NCI-H2029 (cell line): ENCODE measurements at regions not wholly inside any gene's neighbourhood (a gene's known extent, or its start where the extent isn't known, plus 50 kb on each side); places are given as distances from the start of the nearest gene placed in this dataset.
"Not testable (repeated sequence)": the region's sequence is repeated elsewhere in the genome, so short reads cannot be mapped to it uniquely, and the experiment has no call there.

Experiments used
- DNase-seq: peaks from one replicate; lab custom pipeline; 2025; lab: John Stamatoyannopoulos, UW

DNA sequence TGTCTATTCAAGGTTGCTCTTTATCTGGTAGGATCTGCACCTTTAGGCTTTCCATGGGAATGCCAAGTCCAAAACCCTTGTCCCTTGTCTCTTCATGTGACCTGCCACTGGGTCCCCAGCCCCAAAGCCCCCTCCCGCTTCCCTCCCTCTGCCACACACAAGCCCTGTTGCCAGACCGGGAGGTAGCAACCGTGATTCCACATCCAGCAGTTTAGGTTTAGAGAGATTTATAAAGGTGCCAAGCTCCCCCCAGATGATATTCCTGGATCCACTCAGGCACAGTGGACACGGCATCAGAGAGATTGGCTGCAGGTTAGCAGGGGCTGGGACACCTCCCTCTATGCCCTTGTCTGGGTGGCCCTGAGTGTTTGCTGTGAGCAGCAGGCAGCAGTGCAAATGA is 504.7 kb downstream of the CCDC171 start:
- no peak for DNase-seq

DNA sequence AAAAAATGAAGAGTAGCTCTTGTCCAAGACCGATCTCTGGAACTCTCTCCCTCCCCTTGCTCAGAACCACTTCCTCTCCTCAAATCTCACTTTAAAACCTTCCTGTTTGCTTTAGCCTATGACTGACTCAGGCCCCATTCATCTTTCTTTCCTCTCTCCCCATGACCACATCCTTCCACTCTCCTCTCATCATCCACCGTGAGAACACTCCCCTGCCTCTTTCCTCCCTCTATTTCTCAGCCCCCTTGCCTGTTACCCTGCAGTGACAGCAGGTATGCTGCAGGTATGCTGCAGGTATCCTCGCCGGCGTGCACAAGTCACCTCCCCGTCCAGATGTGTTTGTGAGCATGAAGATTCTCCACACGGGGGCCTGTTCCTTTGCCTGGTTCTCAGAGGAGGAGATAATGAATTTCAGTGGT is 505.3 kb downstream of the CCDC171 start:
- no peak for DNase-seq

DNA sequence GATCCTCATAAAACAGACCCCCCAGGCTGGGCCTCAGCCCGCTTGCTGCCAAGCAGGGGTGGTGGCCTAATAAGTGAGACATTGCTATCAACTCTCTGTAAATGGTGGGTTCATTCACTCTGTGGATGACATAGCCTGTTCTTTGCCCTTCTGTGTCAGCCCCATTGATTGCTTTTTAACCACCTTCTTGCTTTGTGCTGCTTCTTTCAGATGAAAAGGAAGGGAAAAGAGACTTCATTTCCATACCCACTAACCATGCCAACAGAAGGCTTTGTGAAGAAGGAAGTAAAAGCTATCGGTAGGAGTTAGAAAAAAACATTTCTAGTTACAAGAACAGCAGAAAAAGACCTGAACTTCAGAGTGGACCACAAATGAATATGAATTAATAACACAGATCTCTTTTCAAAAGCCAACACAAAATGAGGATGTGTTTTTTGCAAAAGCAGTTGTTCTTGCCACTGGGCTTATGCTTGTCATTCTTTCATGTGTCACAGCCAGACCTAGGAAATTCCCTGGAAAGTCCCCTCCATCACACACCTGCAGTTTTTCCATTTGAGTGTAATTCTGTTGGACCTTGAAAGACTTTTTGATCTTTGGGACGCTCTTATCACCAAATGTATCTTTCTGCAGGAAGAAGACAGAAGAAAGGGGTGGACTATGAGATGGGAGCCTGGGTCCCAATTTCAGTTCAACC is 507.7 kb downstream of the CCDC171 start:
- no peak for DNase-seq

DNA sequence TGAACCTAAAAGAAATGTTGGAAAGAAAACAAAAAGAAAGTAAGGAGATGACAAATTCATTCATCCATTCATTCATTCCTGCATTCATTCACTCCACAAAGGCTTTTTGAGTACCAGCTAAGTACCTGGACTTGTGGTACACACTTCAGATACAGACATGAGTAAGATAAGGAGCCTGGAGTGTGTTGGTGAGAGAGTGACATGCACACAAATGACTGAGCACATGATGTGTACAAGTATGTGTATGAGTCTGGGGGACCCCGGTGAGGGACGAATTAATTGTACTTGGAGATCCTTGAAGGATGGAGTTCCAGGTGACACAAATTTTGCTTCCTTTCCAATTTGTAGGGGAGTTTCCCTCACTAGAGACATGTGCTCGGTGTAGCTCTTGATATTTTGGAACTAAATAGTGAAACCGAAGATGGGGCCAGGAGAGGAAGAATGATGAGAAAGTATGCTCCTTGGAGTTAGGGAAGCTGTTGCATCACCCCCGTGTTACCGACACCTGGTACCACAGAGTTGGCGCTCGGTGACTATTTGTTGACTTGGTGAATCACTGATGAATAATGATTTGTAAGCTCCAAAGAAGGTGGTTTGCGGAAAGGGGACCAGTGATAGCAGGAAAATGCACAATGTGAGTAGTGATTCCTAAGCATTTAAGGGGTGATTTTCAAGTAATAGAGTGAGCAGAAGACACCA is 509.8 kb downstream of the CCDC171 start:
- no peak for DNase-seq

DNA sequence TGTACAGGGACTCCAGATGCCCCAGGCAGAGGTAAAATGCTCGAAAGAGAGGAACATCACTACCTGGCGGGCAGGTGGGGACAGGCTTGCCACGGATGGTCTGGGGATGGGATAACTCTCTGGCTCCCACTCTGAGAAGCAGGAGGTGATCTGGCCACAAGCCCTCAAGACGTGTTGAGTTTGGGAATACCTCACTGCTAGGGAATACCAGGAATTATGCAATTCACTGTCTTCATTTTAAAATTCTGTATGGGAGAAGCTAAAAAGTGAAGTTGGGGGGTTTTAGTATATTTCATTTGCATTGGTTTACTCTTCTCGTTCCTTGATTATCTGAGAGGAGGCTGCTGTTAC is 510.4 kb downstream of the CCDC171 start:
- DNase-seq: no peak

DNA sequence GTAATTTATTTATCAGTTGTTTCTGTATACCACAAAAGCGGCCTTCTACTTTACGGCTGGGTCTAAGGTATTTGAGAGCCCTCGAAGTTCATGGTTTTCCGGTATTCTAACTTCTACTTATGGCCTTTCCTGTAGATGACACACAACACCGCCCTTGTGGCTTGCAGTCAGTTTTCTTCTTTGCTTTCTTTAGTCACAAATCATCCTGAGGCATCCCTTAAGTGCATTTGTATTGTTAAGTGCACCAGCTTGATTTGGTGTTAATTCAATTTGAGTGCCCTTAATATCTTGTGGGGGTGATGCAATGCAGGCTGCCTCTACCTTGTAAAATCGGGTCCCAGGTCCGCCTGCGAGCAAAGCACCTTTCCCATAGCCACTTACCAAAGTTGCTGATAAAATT is 511.9 kb downstream of the CCDC171 start:
- DNase-seq: no peak

DNA sequence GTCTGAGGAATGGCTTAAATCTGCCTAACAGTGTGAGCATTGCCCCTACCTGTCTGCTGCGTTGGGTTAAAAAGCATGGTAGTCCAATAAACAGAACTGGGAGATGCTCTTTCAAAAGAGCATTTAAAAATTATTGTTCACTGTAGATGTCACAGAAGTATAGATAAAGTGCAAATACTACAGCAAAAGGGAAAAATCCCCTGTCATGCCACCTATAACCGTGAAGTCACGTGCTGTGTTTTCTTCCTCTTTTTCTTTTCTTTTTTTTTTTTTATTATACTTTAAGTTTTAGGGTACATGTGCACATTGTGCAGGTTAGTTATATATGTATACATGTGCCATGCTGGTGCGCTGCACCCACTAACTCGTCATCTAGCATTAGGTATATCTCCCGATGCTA is 513.4 kb downstream of the CCDC171 start:
- not testable (repeated sequence) for DNase-seq

DNA sequence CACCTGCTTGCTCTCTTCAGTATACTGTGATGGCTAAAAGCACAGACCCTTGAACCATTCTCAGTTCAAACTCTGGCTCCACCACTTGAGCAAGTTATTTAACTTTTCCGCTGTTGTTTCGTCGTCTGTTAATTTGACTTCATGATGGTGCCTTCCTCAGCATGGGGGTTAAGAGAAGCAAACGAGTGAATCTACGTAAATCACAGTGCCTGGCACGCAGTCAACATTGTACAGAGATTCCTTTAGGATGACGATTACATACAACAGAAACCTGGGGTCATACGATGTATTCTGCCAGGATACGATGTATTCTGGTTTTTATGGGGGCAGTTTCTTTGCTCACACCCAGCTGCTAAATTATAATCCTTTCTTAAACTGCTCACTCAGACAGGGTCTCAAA is 515.6 kb downstream of the CCDC171 start:
- DNase-seq: no peak

DNA sequence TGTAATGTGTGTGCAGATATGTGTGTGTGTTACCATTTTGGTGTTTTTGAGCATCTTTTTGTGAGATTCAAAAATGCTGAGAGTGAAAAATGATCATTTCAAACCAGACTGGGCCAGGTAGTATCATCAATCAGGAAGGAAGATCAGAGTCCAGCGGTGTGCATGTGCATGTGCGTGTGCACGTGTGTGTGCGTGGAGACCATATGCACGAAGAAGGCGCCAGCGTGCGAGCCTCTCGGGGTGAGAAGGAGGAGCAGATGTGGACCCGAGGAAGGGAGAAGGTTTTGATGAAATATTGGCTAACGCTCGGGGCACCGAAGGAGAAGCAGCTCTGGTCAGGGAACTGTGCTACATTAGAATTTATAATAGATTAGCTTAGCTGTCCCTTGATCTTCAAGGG is 516.4 kb downstream of the CCDC171 start:
- no peak for DNase-seq

DNA sequence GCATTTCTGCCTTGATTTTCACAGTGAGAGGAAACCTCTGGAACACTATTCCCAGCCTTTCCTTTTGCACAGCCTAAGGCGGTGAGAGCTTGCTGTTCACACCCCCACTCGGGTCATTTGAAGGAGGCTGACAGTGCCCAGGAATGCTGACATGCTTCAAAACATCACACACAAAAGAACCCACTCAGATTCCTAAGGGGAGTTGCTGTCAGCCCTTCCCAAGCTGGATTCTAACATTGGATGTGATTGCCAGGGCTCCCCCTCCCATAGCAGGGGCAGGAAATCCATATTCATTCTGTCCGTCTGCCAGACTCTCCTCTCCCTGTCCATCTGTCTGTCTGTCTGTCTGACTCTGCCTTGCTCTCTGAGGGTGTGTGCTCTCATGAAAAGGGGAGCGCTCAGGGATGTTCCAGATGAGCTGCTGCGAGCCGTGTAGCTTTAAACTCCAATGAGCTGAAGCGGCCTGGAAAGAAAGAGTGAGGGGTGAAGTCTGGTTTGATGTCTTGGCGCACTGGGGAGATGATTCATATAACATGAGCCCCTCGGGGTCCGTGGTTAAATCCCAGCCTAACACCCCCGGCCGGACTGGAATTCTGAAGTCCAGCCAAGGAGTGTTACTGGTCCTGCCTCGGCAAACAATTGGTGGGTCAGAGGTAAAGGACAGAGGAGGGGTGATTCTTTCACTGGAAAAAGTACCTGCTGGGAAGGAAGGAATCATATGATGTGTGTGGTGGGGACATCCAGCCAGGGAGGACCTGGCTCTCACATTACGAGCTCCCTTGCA is 517.0 kb downstream of the CCDC171 start:
- DNase-seq: no peak

DNA sequence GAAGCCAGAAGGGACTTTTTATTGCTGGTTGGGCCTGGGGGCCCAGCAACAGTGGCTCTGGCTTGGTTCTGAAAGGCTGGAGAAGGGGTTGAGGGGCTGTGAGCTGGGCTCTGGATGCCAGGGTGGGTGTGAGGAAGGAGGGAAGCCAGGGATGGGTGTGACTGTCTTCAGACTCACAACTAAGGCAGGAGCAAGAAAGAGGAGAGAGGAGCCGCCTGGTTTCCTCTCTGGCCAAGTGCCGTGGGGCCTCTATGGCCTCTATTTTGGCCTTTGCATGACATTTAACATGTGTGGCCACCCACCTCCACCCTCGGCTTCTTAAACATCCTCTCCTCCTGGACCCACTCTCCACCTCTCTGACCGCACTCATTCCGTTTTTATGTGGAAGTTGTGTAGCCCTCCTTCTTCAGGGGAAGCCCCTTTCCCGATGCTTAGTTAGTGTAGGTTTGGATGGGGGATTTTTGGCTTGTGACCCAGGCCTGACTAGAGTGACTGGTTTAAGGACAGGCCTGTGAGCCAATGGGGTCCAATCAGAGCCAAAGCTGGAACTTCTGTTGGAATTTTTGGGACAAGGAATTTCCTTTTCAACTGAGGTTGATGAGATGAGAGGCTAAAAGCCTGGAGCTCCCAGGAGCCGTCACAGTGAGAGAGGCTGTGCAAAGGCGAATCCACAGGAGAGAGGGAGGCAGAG is 517.8 kb downstream of the CCDC171 start:
- no peak for DNase-seq

DNA sequence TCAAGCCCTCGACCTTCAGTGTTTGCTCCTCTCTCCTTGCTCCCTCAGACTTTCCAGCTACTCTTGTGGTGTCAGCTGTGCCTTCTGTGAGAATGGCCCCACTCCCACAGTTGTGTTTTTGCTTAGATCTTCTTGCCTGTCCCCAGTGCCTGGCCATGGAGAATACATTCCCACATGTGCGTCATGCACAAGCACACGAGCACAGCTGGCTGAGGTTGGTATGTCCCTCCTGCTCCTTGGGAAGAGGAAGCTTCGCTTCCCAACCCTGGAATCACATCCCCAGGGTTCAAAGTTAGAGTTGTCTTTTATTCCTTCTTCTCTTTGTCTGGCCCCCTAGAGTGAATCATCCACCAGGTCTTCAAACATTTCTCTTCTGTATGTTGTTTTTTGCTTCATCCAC is 518.6 kb downstream of the CCDC171 start:
- no peak for DNase-seq

DNA sequence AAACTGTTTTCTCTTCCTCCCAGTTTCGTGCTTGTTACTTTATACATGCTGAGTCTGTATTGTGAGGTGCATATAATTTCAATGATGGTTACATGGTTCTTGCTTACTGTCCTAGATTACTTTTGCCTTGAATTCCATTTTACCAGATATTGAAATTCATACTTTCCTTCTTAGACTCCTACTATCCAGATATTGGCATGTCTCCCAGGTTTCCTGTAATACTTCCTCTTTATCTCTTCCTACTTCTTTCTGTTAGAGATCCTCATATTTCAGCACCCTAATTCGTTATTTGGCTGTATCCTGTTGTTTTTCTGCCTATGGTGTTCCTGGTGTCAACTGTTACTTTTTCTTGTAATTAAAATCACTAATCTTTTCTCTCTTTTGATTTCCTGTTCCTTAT is 522.1 kb downstream of the CCDC171 start:
- no peak for DNase-seq

DNA sequence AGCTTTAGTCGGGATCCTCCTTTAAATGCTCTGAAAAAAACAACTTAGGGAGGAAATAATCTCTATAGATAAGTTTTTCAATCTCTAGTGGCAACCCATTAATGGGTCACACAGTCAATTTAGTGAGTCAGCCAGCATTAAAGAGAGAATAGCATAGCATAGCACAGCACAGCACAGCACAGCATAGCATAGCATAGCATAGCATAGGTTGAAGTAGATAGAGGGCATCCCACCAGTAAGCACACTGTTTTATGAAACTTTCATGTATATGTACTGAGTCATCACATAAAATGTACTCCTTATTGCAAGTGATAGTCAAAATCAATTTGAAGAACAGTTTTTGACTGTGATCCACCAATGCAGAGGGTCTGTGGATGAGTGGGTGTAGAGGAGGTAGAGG is 522.9 kb downstream of the CCDC171 start:
- DNase-seq: no peak

DNA sequence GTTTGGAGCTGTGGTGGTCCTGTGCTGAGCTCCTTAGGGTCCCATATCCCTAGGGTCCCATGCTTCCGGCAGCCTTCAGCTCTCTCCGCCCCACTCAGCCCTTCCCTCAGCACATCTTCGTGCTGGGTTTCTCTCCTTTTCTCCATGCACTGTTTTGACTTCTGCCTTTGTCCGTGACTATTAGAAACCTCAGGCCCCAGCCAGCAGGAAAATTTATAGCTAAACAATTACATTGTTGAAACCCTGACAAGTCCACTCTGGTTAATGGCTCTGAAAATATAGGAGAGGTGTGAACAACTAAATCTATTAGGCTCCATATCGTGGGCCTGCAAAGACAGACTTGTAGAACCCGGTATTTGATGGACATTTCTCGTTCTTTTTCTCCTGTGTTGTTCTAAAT is 523.7 kb downstream of the CCDC171 start:
- no peak for DNase-seq

DNA sequence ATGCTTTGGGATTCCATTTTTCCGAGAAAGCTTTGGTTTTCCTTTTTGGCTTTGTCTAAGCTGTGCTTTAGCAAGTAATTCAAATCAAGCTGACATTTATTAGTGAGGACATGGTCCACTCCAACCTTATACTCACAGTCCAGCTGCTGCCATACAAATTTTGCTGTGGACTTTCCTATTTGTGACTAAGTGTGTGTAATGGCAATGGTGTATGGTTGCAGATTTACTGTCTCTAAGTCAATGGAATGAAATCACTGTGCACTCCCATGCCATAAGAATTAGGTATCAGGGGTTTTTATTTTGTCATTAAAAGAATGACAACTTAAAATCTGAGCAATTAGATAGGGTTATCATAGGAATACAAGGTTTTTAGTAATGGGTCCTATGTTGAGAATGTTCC is 530.0 kb downstream of the CCDC171 start:
- no peak for DNase-seq

DNA sequence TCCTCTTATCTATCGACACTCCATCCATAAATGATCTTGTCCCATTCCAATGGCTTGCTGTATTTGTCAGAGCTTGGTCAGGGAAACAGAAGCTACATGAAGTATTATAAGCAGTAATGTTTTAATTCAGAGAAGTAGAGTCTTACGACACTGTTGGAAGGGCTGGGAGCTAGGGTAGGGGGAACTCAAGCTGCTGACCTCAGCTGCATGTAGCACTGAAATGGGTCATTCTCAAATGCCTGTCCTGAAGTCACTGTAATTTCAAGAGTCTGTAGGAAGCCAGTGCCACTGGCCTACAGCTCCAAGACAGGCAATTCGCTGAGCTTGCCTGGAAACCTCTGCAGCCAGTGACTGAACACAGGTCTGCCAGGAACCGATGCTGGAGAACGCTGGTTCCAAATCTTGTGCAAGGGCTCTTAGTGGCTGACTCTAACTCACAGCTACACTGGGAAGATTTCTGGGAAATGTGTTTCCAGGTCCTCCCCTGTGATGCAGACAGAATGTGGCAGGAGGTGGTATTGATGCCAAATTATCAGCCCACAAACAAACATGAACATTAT is 532.4 kb downstream of the CCDC171 start:
- no peak for DNase-seq

DNA sequence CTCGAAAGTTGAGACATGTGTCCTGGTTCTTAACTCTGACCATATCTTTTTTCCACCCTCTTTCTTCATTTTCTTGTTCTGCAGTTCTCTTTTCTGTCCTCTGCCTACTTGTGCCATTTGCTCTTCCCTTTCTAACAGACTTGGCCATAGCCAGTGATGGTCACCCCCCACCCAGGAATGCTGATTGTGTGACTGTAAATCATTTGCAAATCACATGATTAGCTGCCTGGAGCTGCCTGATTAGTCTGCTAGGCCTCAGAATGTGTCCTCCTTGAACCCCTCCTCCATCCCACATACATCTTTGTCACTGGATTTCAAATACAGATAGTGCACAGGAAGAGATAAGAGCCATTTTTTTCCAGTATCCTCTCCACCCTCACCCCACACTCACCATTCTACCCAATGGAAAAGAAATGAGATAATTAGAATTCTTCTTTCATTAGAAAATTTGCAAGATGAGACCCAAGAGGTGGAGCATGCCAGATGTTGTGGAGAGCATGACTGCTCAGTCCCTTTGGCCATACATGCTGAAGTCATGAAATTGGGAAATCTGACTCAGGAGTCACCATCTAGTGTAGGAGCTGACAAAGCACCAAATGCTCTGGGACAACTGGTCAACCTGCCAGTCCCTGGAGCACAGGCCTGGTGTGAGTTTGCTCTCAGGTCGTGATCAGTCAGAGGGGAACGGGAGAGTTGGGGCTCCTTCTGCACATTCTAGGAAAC is 538.2 kb downstream of the CCDC171 start:
- DNase-seq: no peak

DNA sequence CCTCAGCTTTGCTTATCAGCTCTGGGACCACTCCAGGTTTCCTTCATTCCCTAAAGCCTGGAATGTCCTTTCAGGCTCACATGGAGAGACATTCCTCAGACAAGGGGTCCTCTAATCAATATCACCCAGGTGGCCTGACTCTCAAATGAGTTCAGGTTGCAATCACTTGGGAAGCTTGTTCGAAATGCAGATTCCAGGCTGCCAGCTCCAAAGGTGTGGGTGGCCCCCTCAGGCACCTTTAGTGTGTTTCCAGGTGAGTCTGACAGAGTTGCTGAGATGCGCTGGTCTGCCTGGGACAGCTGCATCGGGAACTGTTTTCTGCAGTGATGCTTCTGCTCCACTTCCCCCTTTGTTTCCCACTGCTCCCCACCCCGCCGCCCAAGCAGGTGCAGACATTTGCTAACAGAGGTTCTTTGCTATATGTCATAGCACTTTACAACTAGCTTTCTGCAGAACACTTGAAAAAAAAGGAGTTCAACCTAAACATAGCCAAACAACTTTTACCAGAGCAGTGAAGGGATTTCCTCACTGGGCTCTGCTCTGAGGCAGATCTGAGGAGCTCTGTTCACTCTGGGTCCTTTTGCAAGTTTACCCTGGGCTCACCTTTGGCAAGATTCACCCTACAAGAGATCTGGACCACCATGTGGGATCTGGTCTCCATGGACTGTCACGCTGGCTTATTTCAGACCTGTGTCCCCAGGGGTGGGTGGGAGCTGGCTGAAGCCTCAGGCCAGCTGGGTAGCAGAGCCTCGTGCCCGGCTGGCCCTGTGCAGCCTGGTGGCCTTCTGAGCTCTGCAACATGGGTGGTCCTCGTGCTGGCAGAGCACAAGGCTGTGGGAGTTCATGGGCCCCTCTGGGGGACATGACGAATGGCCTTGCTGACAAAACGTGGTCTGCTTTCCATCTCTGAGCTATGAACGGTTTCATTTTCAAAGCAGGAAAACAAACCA is 539.6 kb downstream of the CCDC171 start:
- DNase-seq: no peak

DNA sequence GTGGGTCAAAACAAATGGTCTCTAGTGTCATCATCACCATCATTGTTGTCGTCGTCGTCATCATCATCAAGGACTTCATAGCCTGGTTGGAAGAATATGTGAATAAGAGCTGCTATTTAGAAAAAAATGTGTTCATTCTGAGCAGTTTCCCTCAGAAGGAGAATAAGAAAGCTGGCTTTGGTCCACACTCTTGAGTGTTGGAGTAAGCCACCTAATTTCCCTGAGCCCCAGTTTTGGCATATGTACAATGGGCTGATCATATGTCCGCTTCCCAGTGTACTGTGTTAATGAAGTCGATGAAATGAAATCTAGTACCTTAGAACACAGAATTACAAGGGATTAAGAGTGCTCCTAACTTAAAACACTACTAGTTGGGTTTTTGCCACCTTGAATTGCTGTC is 545.5 kb downstream of the CCDC171 start:
- DNase-seq: no peak
